DMS153 treated with DMSO at 0.1 percent for 48 hours (cell line): ENCODE measurements at regions not wholly inside any gene's neighbourhood (a gene's known extent, or its start where the extent isn't known, plus 50 kb on each side); places are given as distances from the start of the nearest gene placed in this dataset.

ENCODE experiments used
- DNase-seq: peaks from one replicate; lab custom pipeline; 2025; ENCODE audit not compliant: unreplicated experiment; lab: John Stamatoyannopoulos, UW

DNA sequence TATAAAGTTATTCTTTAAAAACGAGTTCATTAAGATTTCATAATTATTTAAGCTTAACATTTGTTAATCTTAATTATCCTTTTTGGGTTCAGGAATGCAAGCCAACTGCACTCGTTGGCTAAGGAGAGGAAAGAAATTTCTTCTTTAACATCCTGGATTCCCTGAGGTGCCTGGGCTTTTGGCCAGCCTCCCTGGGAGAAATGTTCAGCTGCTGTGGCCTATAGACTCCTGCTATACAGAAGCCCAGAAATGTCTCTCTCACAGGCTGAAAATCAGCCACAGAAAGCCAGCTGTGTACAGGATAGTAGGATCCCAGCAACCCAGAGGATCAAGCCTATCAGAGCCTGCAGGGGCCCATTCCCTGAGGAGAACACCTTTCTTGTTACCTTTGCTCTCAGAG lies 430.3 kb downstream of the XIRP2 start:
- DNase-seq = no peak

DNA sequence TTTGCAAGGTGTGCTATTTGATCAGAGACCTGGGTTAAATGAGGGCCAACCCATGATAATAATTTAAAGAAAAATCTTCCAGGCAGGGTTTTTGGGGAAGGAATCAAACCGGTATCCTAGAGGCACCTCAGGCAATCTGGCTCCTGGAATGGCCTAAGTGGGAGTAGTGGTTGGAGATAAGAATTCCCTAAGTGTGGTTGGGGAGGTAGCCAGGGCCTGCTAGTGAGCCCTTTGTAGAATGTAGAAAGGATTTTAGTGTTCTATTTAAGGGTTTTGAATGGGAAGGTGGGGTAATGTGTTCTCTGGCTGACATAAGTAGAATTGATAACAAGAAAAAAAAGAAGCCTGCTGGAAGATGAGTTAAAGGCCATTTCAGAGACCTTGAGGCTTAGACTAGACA lies 422.2 kb downstream of the XIRP2 start:
- DNase-seq = no peak
